22Rv1 (cell line): ENCODE measurements at regions not wholly inside any gene's neighbourhood (a gene's known extent, or its start where the extent isn't known, plus 50 kb on each side); places are given as distances from the start of the nearest gene placed in this dataset.

Experiments used
- CTCF ChIP-seq: fragments of 450-650 bp; IDR thresholded peaks from 2 replicates; pipeline ENCODE4 v1.5.1; 2017; ENCODE audit warnings: mild to moderate bottlenecking
- ZFX ChIP-seq: fragments of 450-650 bp; IDR thresholded peaks from 2 replicates; pipeline ENCODE4 v1.6.1; 2017; ENCODE audit warnings: antibody characterized with exemption, borderline replicate concordance

- no peak for TF ChIP-seq CTCF
- TF ChIP-seq ZFX: no peak
Measured at GRCh38 chr21:25189497-25189896, 417.8 kb downstream of the MRPL39 start.
